K562 (cell line): ENCODE measurements at regions not wholly inside any gene's neighbourhood (a gene's known extent, or its start where the extent isn't known, plus 50 kb on each side); places are given as distances from the start of the nearest gene placed in this dataset.
A peak's percentile ranks its signal among the peaks of the same experiment; 100 is the strongest.

Source experiments
- CSDE1 ChIP-seq, 2 experiments: fragments of 450-650 bp; IDR thresholded peaks; 2 replicates each; pipeline ENCODE4 v1.6.1; 2016; ENCODE audit warnings: mild to moderate bottlenecking in 1 of 2
- ELF4 ChIP-seq: fragments of 450-650 bp; formaldehyde crosslinking; IDR thresholded peaks from 2 replicates; pipeline ENCODE4 v1.4.0; 2022; ENCODE audit warnings: missing genetic modification characterization
- GABPB1 ChIP-seq: sonication (generic); formaldehyde crosslinking; IDR thresholded peaks from 2 replicates; pipeline ENCODE4 v1.8.0; 2022; ENCODE audit warnings: mild to moderate bottlenecking, missing genetic modification reagents
- HDGF ChIP-seq: fragments of 450-650 bp; IDR thresholded peaks from 2 replicates; pipeline ENCODE4 v1.6.1; 2016
- KDM5B ChIP-seq: fragments of 200-600 bp; sonication (generic); IDR thresholded peaks from 2 replicates; pipeline ENCODE4 v1.6.1; 2012; ENCODE audit warnings: low read depth, mild to moderate bottlenecking, moderate library complexity, low read length, control low read depth, inconsistent platforms; ENCODE audit not compliant: insufficient replicate concordance
- KLF13 ChIP-seq: fragments of 450-650 bp; IDR thresholded peaks from 2 replicates; pipeline ENCODE4 v1.6.1; 2016; ENCODE audit warnings: missing genetic modification characterization, low read depth, mild to moderate bottlenecking, missing compliant biosample characterization, moderate library complexity, borderline replicate concordance
- MCM2 ChIP-seq: fragments of 450-650 bp; IDR thresholded peaks from 2 replicates; pipeline ENCODE4 v1.6.1; 2017; ENCODE audit warnings: low read depth, mild to moderate bottlenecking
- MTF1 ChIP-seq: fragments of 250-450 bp; sonication (Bioruptor Pico); IDR thresholded peaks from 2 replicates; pipeline ENCODE4 v1.9.0; 2021; ENCODE audit warnings: moderate library complexity, mild to moderate bottlenecking, inconsistent platforms, borderline replicate concordance
- MYBL2 ChIP-seq, 2 experiments: fragments of 450-650 bp in 1 of 2; sonication (generic) in 1 of 2; formaldehyde crosslinking in 1 of 2; IDR thresholded peaks; 2 replicates each; pipeline versions ENCODE4 v1.6.1 to v1.8.1; 2017 to 2022; ENCODE audit warnings: borderline replicate concordance in 1 of 2, inconsistent platforms in 1 of 2, low read depth in 1 of 2, mild to moderate bottlenecking in 1 of 2, missing genetic modification reagents in 1 of 2, moderate library complexity in 1 of 2
- MYC ChIP-seq, 2 experiments: fragments of 250-450 bp in 1 of 2; sonication (Bioruptor Pico) in 1 of 2; IDR thresholded peaks; 2 replicates each; pipeline versions ENCODE4 v1.5.1 to v1.6.1; 2012 to 2021; ENCODE audit warnings: low read depth in 2 of 2, borderline replicate concordance in 1 of 2, improper control_type of control experiment in 1 of 2, low read length in 1 of 2, mild to moderate bottlenecking in 1 of 2, moderate library complexity in 1 of 2
- PHF8 ChIP-seq: fragments of 200-600 bp; sonication (generic); IDR thresholded peaks from 2 replicates; pipeline ENCODE4 v1.6.1; 2012; ENCODE audit warnings: mixed run types, mild to moderate bottlenecking, inconsistent platforms, low read length, moderate library complexity, borderline replicate concordance
- POLR3G ChIP-seq: IDR thresholded peaks from 2 replicates; pipeline ENCODE4 v1.6.1; 2011; ENCODE audit not compliant: insufficient read length, insufficient replicate concordance; ENCODE audit errors: extremely low read depth
- PTBP1 ChIP-seq: fragments of 200-400 bp; formaldehyde crosslinking; IDR thresholded peaks from 2 replicates; pipeline ENCODE4 v1.6.1; 2017; ENCODE audit warnings: low read depth, low read length
- TAL1 ChIP-seq: fragments of 450-650 bp; IDR thresholded peaks from 2 replicates; pipeline ENCODE4 v1.6.1; 2016; ENCODE audit warnings: mild to moderate bottlenecking
- TCF3 ChIP-seq: sonication (generic); formaldehyde crosslinking; IDR thresholded peaks from 2 replicates; pipeline ENCODE4 v1.4.0; 2020; ENCODE audit warnings: mild to moderate bottlenecking, missing genetic modification reagents
- TGIF2 ChIP-seq: sonication (generic); formaldehyde crosslinking; IDR thresholded peaks from 2 replicates; pipeline ENCODE4 v1.8.1; 2022; ENCODE audit warnings: mild to moderate bottlenecking, missing genetic modification reagents, moderate library complexity
- ZNF146 ChIP-seq: IDR thresholded peaks from one replicate; pipeline ENCODE4 v1.6.1; 2018; ENCODE audit warnings: missing compliant biosample characterization; ENCODE audit not compliant: unreplicated experiment
- ZNF263 ChIP-seq: sonication (generic); formaldehyde crosslinking; IDR thresholded peaks from 2 replicates; pipeline ENCODE4 v1.8.0; 2022; ENCODE audit warnings: mild to moderate bottlenecking, missing genetic modification reagents, borderline replicate concordance
- ZNF282 ChIP-seq: sonication (generic); formaldehyde crosslinking; IDR thresholded peaks from 2 replicates; pipeline ENCODE4 v1.8.1; 2023; ENCODE audit warnings: missing genetic modification reagents
- ZNF507 ChIP-seq: conservative IDR thresholded peaks from 2 replicates; pipeline ENCODE4 v1.6.1; 2017; ENCODE audit warnings: missing genetic modification characterization, missing compliant biosample characterization
- TF ChIP-seq, protein P1 (sequence below), 2 experiments: fragments of 450-650 bp; IDR thresholded peaks; 2 replicates each; pipeline ENCODE4 v1.6.1; 2016
- TF ChIP-seq, protein P2 (sequence below): sonication (generic); formaldehyde crosslinking; IDR thresholded peaks from 2 replicates; pipeline ENCODE4 v1.9.0; 2022; ENCODE audit warnings: mild to moderate bottlenecking, missing genetic modification reagents
- TF ChIP-seq, protein P3 (sequence below): sonication (generic); formaldehyde crosslinking; IDR thresholded peaks from 2 replicates; pipeline ENCODE4 v1.8.0; 2023; ENCODE audit warnings: mild to moderate bottlenecking, missing genetic modification reagents

DNA sequence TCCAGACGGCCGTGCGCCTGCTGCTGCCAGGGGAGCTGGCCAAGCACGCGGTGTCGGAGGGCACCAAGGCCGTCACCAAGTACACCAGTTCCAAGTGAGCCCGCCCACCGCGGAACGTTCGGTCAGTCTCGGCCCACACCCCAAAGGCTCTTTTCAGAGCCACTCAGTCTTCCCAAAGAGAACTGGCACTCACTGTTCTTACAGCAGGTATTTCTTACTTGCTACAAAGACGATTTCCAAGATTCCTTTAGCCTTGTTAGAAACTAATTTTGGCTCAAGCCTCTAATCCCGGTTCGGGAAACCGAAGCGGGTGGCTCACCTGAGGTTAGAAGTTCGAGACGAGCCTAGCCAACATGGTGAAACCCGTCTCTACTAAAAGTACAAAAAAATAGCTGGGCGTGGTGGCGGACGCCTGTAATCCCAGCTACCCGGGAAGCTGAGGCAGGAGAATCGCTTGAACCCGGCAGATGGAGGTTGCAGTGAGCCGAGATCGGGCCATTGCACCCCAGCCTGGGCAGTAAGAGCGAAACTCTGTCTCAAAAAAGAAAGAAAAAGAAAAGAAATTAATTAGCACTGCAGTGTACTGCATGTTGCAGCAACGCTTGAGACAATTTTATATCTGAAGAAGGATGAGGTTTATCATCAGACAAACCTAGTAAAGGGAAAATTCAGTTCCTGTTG, 73.1 kb downstream of the OR2B2 start (continued):
- TF ChIP-seq, protein P1, sequence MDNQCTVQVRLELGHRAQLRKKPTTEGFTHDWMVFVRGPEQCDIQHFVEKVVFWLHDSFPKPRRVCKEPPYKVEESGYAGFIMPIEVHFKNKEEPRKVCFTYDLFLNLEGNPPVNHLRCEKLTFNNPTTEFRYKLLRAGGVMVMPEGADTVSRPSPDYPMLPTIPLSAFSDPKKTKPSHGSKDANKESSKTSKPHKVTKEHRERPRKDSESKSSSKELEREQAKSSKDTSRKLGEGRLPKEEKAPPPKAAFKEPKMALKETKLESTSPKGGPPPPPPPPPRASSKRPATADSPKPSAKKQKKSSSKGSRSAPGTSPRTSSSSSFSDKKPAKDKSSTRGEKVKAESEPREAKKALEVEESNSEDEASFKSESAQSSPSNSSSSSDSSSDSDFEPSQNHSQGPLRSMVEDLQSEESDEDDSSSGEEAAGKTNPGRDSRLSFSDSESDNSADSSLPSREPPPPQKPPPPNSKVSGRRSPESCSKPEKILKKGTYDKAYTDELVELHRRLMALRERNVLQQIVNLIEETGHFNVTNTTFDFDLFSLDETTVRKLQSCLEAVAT (IDR thresholded peaks at IDR 0.05), result peak; percentile 35 to 88
- peak; percentile 4; the same call in 1 of the 2 replicates for TF ChIP-seq KLF13 (tag)
- TF ChIP-seq POLR3G, result no peak
- TF ChIP-seq MYBL2 (IDR thresholded peaks at IDR 0.05; ENCODE audit: low read depth), result no peak
- no peak for TF ChIP-seq MYBL2 (CRISPR knock-in tag; IDR thresholded peaks at IDR 0.05; ENCODE audit: borderline replicate concordance)
- TF ChIP-seq MYC (IDR thresholded peaks at IDR 0.05; ENCODE audit: low read depth, low read length), result no peak
- 0 out of 2 replicates have a peak, but pooled peaks have one; percentile 47 for TF ChIP-seq MYC (CRISPR knock-in tag; IDR thresholded peaks at IDR 0.05; ENCODE audit: borderline replicate concordance, low read depth)
- TF ChIP-seq KDM5B, result peak; percentile 4
- peak; percentile 80; the same call in 1 of the 2 replicates for TF ChIP-seq TGIF2 (CRISPR knock-in tag)
- no peak for TF ChIP-seq TAL1
- peak; percentile 1 for TF ChIP-seq ZNF146 (CRISPR knock-in tag)
- TF ChIP-seq GABPB1 (CRISPR knock-in tag), result peak; percentile 39; the same call in 1 of the 2 replicates
- peak; percentile 89; the same call in 1 of the 2 replicates for TF ChIP-seq ZNF282 (CRISPR knock-in tag)
- TF ChIP-seq ZNF507, result 0 out of 2 replicates have a peak, but pooled peaks have one; percentile 11
- TF ChIP-seq PTBP1, result no peak
- TF ChIP-seq MTF1, result no peak
- TF ChIP-seq TCF3 (CRISPR knock-in tag), result no peak
- TF ChIP-seq, protein P2, sequence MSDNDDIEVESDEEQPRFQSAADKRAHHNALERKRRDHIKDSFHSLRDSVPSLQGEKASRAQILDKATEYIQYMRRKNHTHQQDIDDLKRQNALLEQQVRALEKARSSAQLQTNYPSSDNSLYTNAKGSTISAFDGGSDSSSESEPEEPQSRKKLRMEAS, result peak; percentile 66
- TF ChIP-seq ELF4 (CRISPR knock-in tag), result no peak
- TF ChIP-seq CSDE1 (IDR thresholded peaks at IDR 0.05), result no peak
- TF ChIP-seq MCM2, result no peak
- TF ChIP-seq, protein P3, sequence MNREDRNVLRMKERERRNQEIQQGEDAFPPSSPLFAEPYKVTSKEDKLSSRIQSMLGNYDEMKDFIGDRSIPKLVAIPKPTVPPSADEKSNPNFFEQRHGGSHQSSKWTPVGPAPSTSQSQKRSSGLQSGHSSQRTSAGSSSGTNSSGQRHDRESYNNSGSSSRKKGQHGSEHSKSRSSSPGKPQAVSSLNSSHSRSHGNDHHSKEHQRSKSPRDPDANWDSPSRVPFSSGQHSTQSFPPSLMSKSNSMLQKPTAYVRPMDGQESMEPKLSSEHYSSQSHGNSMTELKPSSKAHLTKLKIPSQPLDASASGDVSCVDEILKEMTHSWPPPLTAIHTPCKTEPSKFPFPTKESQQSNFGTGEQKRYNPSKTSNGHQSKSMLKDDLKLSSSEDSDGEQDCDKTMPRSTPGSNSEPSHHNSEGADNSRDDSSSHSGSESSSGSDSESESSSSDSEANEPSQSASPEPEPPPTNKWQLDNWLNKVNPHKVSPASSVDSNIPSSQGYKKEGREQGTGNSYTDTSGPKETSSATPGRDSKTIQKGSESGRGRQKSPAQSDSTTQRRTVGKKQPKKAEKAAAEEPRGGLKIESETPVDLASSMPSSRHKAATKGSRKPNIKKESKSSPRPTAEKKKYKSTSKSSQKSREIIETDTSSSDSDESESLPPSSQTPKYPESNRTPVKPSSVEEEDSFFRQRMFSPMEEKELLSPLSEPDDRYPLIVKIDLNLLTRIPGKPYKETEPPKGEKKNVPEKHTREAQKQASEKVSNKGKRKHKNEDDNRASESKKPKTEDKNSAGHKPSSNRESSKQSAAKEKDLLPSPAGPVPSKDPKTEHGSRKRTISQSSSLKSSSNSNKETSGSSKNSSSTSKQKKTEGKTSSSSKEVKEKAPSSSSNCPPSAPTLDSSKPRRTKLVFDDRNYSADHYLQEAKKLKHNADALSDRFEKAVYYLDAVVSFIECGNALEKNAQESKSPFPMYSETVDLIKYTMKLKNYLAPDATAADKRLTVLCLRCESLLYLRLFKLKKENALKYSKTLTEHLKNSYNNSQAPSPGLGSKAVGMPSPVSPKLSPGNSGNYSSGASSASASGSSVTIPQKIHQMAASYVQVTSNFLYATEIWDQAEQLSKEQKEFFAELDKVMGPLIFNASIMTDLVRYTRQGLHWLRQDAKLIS (CRISPR knock-in tag), result peak; percentile 77; the same call in 1 of the 2 replicates
- TF ChIP-seq ZNF263, result 0 out of 2 replicates have a peak, but pooled peaks have one; percentile 12
- TF ChIP-seq HDGF, result no peak
- TF ChIP-seq PHF8, result peak; percentile 6; the same call in 1 of the 2 replicates
